Endothelial cell of hepatic sinusoid (primary cell): ENCODE measurements at regions not wholly inside any gene's neighbourhood (a gene's known extent, or its start where the extent isn't known, plus 50 kb on each side); places are given as distances from the start of the nearest gene placed in this dataset.
"Not testable (repeated sequence)": the region's sequence is repeated elsewhere in the genome, so short reads cannot be mapped to it uniquely, and the experiment has no call there.

ENCODE experiments used
- in situ Hi-C: cut with HindIII; loops from 2 replicates; pipeline ENCODE4 v1.10.0; 2017; ENCODE audit warnings: low sequenced_read_pairs

DNA sequence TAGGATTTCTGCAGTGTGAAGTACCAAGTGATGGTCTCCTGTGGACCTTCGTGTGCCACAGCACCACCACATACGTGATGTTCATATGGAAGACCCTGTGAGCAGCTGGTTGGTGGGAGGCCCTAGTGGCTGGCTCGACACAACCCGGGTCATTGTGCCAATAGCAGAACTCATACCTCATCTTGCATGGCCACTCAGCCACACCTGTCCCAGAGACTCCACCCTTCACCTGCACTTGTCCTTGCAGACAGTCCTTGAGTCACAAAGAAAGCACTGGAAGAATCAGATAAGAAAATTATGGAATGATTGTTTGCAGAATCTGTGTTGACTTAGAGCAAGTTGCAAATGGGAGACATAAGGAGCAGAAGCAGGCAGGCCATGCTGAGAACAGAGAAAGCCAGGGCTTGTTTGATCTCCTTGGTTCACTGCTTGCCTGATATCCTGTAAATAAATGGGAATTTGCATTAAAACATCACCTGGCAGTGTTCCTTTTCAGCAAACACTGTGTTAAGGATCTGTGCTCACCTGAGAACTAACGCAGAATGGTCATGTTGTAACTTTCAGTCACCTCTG, 307.7 kb downstream of the SIPA1L2 start:
- in situ Hi-C loops = no loop called here

DNA sequence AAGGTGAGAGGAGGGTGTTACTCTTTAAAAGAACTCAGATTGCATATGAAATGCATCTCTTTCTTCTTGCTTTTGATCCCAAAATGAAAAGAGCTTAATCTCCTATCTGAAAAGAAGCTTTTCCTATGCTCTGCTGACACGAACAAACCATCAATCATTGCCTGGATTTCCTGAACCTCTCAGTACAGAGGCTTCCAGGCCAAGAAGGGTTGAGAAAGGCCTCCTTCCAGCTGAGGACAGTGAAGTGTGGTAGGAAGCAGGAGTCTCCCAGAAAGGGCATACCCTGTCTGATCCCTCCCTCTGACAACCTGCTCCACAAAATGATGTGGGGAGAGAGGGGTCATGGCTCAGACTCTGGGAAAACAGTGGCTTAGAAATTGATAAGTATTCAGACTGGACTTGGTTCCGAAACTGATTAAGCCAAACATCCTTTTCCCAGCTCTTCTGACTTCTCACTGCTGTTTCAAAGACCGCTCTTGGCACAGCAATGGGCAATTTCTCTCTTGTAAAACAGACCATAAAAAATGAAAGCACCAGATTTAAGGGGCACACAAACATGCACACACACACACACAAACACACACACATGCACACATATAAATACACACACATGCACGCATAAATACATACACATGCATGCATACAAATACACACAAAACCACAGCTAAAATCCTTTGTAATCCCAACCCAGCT, 310.3 kb downstream of the SIPA1L2 start:
- in situ Hi-C loops = loop anchor here (5.0 kb wide), 1 partner anchor 98 kb away; no protein-coding TSS in a partner anchor

DNA sequence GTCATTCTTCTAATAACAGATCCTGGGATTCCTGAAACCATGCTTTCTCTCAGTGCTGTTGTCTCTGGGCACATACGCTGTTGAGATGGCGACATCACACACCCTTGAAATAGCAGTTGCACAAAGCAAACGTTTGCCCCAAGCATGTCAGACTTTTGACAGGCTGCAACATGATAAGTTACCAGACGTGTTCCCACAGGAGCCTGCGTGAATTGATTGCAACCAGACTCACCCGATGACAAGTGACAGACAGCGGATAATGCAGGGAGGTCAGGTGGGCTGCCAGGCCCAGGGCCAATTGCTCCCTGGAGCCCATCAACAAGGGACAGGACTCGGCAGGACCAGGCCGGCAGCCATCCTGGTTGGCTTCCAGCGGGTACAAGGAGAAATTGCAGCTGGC, 310.9 kb downstream of the SIPA1L2 start:
- in situ Hi-C loops = loop anchor here (5.0 kb wide), 1 partner anchor 98 kb away; no protein-coding TSS in a partner anchor

- in situ Hi-C loops = loop anchor here (5.0 kb wide), 1 partner anchor 99 kb away; no protein-coding TSS in a partner anchor
Observed at GRCh38 chr1:232318143-232318542, 311.8 kb downstream of the SIPA1L2 start.

DNA sequence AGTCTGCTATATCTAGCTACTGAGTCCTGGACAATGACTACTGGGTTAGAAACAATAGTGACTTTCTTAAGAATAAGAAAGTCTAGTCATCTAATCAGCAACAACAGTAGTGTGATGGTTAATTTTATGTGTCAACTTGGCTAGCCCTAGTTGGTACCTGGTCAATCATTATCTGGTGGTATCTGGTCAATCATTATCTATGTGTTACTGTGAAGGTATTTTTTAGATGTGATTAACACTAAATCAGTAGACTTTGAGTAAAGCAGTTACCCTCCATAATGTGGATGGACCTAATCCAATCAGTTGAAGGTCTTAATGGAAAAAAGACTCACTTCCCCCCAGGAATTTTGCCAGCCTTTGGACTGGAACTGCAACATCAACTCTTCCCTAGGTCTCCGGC, 312.6 kb downstream of the SIPA1L2 start:
- in situ Hi-C loops = loop anchor here (5.0 kb wide), 1 partner anchor 100 kb away; no protein-coding TSS in a partner anchor

DNA sequence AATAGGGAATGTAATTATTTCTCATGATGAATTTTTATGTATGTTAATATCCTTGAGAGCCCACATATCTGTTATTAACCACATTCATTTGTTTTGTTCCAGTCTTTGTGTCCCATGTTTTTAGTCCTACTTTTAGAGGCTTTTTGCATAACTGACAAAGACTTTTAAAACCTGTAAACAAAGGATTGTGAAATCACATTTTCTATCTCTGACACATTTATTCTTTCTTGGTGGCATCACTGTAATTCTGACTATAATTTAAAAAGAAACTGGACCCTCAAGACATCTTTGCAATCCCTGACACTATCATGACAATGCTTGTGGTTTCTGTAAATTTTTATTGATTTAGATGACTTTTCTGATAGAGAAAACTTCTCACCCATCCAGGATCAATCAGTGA, 313.1 kb downstream of the SIPA1L2 start:
- in situ Hi-C loops = loop anchor here (5.0 kb wide), 1 partner anchor 100 kb away; no protein-coding TSS in a partner anchor

DNA sequence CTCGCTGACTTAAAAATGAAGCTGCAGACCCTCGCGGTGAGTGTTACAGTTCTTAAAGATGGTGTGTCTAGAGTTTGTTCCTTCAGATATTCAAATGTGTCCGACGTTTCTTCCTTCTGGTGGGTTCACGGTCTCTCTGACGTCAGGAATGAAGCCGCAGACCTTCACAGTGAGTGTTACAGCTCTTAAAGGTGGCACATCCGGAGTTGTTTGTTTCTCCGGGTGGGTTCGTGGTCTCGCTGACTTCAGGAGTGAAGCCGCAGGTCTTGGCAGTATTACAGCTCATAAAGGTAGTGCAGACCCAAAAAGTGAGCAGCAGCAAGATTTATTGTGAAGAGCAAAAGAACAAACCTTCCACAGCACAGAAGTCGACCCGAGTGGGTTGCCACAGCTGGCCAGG, 316.1 kb downstream of the SIPA1L2 start:
- in situ Hi-C loops = not testable (repeated sequence)

DNA sequence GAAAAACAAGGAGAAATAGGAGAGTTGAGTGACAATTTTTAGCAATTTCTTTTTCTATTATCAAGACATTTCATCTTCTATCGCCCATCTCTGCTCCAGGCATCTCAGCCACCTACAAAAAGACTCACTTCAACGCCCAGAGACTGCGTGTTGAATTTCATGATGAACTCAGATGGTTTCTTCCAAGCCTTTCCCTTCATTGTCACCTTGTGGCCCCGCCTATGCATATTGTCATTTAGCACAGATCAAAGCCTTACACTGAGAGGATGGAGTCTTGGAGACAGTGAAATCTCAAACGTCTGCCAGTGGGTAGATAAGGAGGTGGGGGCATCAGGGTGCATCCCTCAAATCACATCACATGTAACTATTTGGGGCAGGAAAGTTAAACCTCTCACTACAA, 319.4 kb downstream of the SIPA1L2 start:
- in situ Hi-C loops = no loop called here

DNA sequence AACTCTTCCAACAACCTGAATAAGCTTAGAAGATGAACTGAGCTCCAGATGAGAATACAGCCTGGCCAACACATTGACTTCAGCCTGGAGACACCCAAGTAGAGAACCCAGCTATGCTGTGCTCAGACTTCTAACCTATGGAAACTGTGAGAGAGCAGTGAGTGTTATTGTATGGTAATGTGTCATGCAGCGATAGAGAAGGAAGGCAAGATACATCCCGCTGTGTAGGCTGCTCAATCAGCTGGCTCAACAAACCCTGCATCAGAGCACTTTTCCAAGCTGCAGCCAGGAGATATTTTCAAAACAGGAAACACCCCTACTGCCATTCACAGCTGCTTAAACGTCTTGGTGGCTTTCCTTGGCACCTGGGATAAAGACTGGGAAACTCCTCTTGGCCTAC, 321.3 kb downstream of the SIPA1L2 start:
- in situ Hi-C loops = no loop called here

DNA sequence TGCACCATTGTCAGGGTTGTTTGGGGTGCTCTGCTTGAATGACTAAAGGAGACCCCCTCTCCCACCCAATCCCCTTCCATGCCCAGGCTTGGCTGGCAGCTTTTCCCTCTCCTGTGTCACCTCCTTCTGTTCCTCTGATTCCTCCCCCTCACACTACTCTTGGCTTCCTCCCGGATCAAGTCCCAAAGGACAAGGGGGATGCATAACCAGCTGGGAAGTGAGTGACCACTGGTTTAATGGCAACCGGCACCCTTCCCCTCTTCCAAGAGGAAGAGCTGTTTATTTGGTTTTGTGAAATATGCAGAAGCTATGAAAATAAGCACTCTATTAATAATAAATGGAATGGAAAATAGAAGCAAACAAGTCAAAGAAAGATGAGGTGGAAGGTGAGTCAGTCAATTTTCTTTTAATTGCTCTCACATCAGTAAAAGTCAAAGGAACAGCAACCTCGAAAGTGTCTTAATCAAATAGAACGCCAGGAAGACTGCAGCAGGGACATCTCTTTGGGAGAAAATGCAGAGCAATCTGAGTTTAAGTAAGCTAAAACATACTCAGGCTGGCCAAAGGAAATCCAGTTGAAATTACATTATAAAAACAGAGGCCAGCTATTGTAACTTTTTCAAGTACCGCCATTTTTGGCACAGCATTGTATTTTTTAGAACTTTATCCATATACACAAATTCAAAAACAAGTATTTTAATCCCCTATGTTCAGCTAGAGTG, 322.5 kb downstream of the SIPA1L2 start:
- in situ Hi-C loops = no loop called here

DNA sequence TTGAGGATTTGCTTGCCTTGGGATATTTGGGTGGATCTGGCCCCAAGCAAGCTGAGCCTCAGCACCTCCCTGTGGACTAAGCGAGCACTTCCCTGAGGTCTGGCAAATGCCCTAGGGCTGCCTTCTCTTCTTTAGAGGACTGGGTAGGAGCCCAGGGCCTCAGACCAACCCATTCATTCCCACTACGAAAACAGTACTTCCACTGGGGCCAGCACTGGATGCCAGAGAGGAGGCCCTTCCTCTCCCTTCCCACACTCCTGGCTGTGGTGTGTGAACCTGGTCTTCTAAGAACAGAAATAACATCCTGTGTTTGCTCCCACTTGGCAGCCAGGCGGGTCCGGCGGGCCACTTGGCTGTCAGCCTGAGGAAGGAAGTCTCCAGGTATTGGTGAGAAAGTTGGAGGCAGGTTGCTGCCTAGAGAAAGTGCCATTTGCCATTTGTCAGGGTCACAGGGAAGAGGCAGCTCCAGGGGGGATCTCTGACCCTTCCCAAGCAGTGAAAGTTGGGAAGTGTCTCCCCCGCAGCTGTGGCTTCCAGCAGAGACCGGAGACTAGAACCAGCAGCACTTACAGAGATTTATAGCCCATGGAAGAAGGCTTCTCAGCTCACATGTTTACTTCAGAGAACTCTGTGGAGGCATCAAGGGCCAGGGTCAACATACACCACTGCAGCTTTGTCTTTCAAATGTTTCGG, 323.5 kb downstream of the SIPA1L2 start:
- in situ Hi-C loops = no loop called here

DNA sequence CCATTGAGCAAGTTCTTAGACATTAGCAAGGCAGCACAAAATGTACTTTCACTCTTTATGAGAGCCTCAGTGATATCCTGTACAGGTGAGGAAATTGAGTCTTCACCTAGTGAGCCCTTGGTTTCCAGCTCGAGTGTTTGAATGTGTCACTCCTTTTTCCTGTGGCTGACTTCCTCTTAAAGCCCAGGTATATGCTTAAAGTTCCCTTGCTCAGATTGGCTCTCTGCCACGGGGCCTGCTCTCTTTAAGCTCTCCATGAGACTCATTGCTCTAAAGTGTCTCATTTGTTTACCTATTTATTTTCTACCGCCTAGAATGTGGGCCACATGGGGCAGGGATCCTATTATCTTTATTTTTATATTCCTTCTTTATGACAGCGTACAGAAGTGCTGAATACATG, 324.9 kb downstream of the SIPA1L2 start:
- in situ Hi-C loops = no loop called here

GRCh38 chr1:232303222-232303620, 326.7 kb downstream of the SIPA1L2 start:
- in situ Hi-C loops = no loop called here

DNA sequence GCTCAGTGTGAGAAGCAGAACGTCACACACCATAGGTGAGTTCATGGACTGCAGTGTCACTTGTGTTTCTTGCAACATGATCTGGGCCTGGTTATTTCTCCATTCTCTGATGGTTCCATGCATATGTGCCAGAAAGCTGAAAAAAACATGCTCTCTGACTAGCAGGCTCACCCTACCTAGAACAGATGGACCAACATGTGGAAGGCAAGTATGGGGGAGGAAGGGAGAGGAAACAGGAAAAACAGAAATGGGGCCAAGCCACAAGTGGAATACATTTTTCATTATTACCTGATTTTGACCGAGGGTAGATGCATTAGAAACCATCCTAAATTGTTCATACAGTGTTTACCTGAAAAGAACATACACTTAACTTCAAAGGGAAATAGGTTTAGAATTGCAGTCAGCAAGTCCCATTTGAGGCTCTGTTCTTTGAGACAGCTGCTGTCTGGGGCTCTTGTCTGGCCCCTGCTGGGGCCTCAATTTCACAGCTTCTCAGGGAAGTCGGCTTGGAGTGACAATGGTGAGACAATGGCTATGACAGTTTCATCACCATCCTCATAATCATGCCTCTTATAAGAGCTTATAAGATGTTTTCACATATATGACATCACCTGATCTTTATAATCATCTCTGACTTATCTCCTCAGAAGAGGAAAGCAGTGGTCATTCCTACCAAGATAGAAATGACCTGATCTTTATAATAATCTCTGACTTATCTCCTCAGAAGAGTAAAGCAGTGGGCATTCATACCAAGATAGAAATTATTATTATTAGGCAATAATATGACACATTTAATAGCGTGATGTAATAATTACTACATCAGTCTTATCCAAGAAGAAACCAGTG, 327.3 kb downstream of the SIPA1L2 start:
- in situ Hi-C loops = no loop called here

- in situ Hi-C loops = no loop called here
Observed at GRCh38 chr1:232301246-232301645, 328.7 kb downstream of the SIPA1L2 start.

GRCh38 chr1:232300466-232300865, 329.5 kb downstream of the SIPA1L2 start:
- in situ Hi-C loops = no loop called here

DNA sequence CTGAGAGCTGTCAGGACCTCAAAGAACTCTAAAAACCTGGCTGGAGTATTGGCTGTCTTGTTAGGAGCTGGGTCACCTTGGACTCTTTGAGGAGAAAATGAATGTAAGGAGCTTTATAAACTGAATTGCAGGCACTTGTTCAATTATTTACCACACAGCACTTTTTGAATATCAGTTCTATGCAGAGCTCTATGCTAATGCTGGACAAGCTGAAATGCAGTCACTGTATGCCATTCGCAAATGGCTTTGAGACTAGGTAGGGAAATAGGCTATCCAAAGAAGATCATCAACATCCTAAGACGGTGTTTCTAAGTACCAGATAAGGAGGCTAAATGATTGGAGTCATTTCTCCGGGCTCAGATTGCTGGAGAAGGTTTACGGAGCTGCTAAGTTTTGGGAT, 333.5 kb downstream of the SIPA1L2 start:
- in situ Hi-C loops = no loop called here

GRCh38 chr1:232293361-232293760, 336.6 kb downstream of the SIPA1L2 start:
- in situ Hi-C loops = no loop called here

DNA sequence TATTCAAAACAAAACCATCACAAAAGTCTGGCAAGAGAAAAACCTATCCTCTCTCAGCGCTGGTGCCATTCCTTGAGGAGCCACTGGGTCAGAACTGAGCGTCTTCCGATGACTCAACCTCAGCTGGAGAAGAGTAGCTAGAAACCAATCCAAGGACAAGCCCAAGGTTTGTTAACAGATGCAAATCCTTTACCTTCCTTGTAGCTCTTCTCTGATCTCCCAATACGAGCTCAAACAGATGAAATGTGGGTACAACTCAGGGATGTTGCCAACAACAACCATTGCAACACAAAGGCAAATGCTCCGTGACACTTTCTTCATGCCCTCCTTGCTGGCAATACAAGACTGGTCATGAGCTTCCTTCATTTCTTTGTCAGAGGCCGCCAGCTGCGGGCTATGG, 337.1 kb downstream of the SIPA1L2 start:
- in situ Hi-C loops = no loop called here

DNA sequence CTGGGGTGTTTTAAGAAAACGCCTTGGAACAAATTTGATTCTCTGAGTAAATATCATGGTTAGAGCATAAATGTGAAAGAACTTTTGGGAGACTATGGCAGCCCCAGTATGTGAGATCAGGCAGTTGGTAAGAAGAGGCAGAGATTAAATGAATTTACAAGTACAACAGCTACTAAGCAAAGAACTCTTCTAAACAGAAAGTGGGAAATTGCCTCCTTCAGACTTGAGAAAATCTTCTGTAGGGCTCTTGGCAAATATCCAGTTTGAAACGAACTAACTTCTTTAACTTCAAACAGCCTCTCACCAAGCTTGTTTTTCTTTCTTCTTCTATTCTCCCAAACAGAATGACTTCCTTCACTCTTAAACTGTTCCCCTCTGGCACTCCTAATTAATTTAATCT, 337.7 kb downstream of the SIPA1L2 start:
- in situ Hi-C loops = no loop called here
